Sigmoid colon (tissue), 6 donors: ENCODE measurements at regions not wholly inside any gene's neighbourhood (a gene's known extent, or its start where the extent isn't known, plus 50 kb on each side); places are given as distances from the start of the nearest gene placed in this dataset.

ENCODE experiments used
- DNase-seq: peaks from one replicate; pipeline ENCODE4 v3.0.0-alpha.2; 2019
- H3K27ac ChIP-seq, 4 donors: fragments of 200-600 bp; sonication (generic); one replicate each; pipeline ENCODE4 v1.5.1; 2016 to 2019; ENCODE audit warnings: mild to moderate bottlenecking in 1 of 4
- H3K27me3 ChIP-seq, 3 donors: fragments of 200-600 bp; sonication (generic); one replicate each; pipeline ENCODE4 v1.5.1; 2019; ENCODE audit warnings: mild to moderate bottlenecking in 1 of 3
- H3K36me3 ChIP-seq, 4 donors: fragments of 200-600 bp; sonication (generic); one replicate each; pipeline ENCODE4 v1.5.1; 2016 to 2019
- H3K4me1 ChIP-seq, 4 donors: fragments of 200-600 bp; sonication (generic); one replicate each; pipeline ENCODE4 v1.5.1; 2017 to 2019
- H3K4me3 ChIP-seq, 4 donors: fragments of 200-600 bp; sonication (generic); one replicate each; pipeline ENCODE4 v1.5.1; 2017 to 2019; ENCODE audit warnings: mild to moderate bottlenecking in 2 of 4, moderate library complexity in 1 of 4
- H3K9me3 ChIP-seq, 4 donors: fragments of 200-600 bp in 3 of 4; sonication (generic) in 3 of 4; one replicate each; pipeline versions ENCODE4 v1.5.1 to v1.6.1; 2013 to 2019
- CTCF ChIP-seq, 4 experiments: fragments of 450-650 bp in 3 of 4; fragments of 200-600 bp in 1 of 4; IDR thresholded peaks; one replicate each; pipeline ENCODE4 v1.5.1; 2016 to 2019; ENCODE audit warnings: antibody characterized with exemption in 4 of 4, mild to moderate bottlenecking in 3 of 4, moderate library complexity in 2 of 4
- EP300 ChIP-seq, 4 donors: sonication (generic); formaldehyde crosslinking; IDR thresholded peaks; one replicate each; pipeline ENCODE4 v1.6.1; 2017; ENCODE audit warnings: antibody characterized with exemption in 4 of 4
- POLR2A ChIP-seq, 2 donors: fragments of 450-650 bp; IDR thresholded peaks; one replicate each; pipeline ENCODE4 v1.6.1; 2016; ENCODE audit warnings: antibody characterized with exemption in 2 of 2, mild to moderate bottlenecking in 2 of 2, moderate library complexity in 2 of 2
- POLR2AphosphoS5 ChIP-seq, 4 donors: sonication (generic); formaldehyde crosslinking; IDR thresholded peaks; one replicate each; pipeline ENCODE4 v1.6.1; 2017; ENCODE audit warnings: antibody characterized with exemption in 4 of 4
- WGBS, 2 donors: extraction: QIAGEN DNeasy Blood & Tissue Kit; methylation state at CpG; one replicate each; pipeline ENCODE4 v1.1.7; 2013; 5-methylcytosine and 5-hydroxymethylcytosine counted together
- intact Hi-C: fragments of 100-400 bp; cut with DNase I; formaldehyde crosslinking; loops from one replicate; pipeline ENCODE4 v1.15.1; 2023
- donor health status: healthy with polysubstance abuse.
- donor health status: healthy.

GRCh38 chr6:125656287-125656870 lies 93.1 kb upstream of the HEY2 start:
- intact Hi-C loops: no loop called here
- WGBS, 2 donors: 26 to 69% methylated on average over 5 of the region's 5 CpGs
- Histone ChIP-seq H3K4me3 (no peak overlapping the region), H3K9me3 (no peaks in the 10 kb centered on the region), H3K27me3 (no peaks in the 10 kb centered on the region), H3K27ac (no peak overlapping the region), H3K36me3 (no peaks in the 10 kb centered on the region), H3K4me1 (no peaks in the 10 kb centered on the region)
- TF ChIP-seq EP300 (IDR thresholded peaks at IDR 0.05) (no peak), POLR2A (IDR thresholded peaks at IDR 0.05) (no peak), CTCF (IDR thresholded peaks at IDR 0.05) (no peak), POLR2AphosphoS5 (IDR thresholded peaks at IDR 0.05) (no peak)
- no peak for DNase-seq

GRCh38 chr6:125658136-125658535 lies 91.3 kb upstream of the HEY2 start:
- intact Hi-C loops: no loop called here
- no peak overlapping the region for H3K27ac ChIP-seq
- no peak overlapping the region for H3K4me3 ChIP-seq
- no peaks in the 10 kb centered on the region for H3K27me3 ChIP-seq
- WGBS, 2 donors: 65 to 77% methylated on average over 5 of the region's 5 CpGs
- no peaks in the 10 kb centered on the region for H3K36me3 ChIP-seq
- no peaks in the 10 kb centered on the region for H3K4me1 ChIP-seq
- no peak for DNase-seq
- TF ChIP-seq POLR2AphosphoS5 (IDR thresholded peaks at IDR 0.05) (no peak), POLR2A (IDR thresholded peaks at IDR 0.05) (no peak), EP300 (IDR thresholded peaks at IDR 0.05) (no peak), CTCF (IDR thresholded peaks at IDR 0.05) (no peak)
- no peaks in the 10 kb centered on the region for H3K9me3 ChIP-seq

GRCh38 chr6:125658759-125659431 lies 90.5 kb upstream of the HEY2 start:
- Histone ChIP-seq H3K9me3 (no peaks in the 10 kb centered on the region), H3K4me3 (no peak overlapping the region), H3K27me3 (no peaks in the 10 kb centered on the region), H3K4me1 (no peaks in the 10 kb centered on the region), H3K27ac (no peak overlapping the region), H3K36me3 (no peaks in the 10 kb centered on the region)
- no peak for TF ChIP-seq POLR2AphosphoS5 (IDR thresholded peaks at IDR 0.05)
- no peak for TF ChIP-seq CTCF (IDR thresholded peaks at IDR 0.05)
- TF ChIP-seq POLR2A (IDR thresholded peaks at IDR 0.05): no peak
- no peak for TF ChIP-seq EP300 (IDR thresholded peaks at IDR 0.05)
- intact Hi-C loops: no loop called here
- WGBS, 2 donors: 60 to 75% methylated on average over 4 of the region's 4 CpGs
- DNase-seq: no peak

- DNase-seq: no peak
- Histone ChIP-seq H3K27me3 (no peaks in the 10 kb centered on the region), H3K4me1 (no peaks in the 10 kb centered on the region), H3K4me3 (no peak overlapping the region), H3K9me3 (no peaks in the 10 kb centered on the region), H3K27ac (no peak overlapping the region), H3K36me3 (no peaks in the 10 kb centered on the region)
- intact Hi-C loops: no loop called here
- no peak for TF ChIP-seq POLR2A (IDR thresholded peaks at IDR 0.05)
- no peak for TF ChIP-seq EP300 (IDR thresholded peaks at IDR 0.05)
- no peak for TF ChIP-seq POLR2AphosphoS5 (IDR thresholded peaks at IDR 0.05)
- TF ChIP-seq CTCF (IDR thresholded peaks at IDR 0.05): no peak
- 90 to 92% methylated on average over 1 of the region's 1 CpG for WGBS, 2 donors
These were observed 89.5 kb upstream of the HEY2 start for GRCh38 chr6:125659887-125660286.

GRCh38 chr6:125662296-125662695 lies 87.1 kb upstream of the HEY2 start:
- no peaks in the 10 kb centered on the region for H3K27me3 ChIP-seq
- no peaks in the 10 kb centered on the region for H3K9me3 ChIP-seq
- no peak for DNase-seq
- 51 to 72% methylated on average over 4 of the region's 4 CpGs for WGBS, 2 donors
- no peak overlapping the region for H3K27ac ChIP-seq
- H3K4me1 ChIP-seq: no peaks in the 10 kb centered on the region
- intact Hi-C loops: no loop called here
- no peak overlapping the region for H3K4me3 ChIP-seq
- H3K36me3 ChIP-seq: no peaks in the 10 kb centered on the region
- TF ChIP-seq POLR2AphosphoS5 (IDR thresholded peaks at IDR 0.05): no peak
- TF ChIP-seq CTCF (IDR thresholded peaks at IDR 0.05): no peak
